ENCODE measurements at regions not wholly inside any gene's neighbourhood (a gene's known extent, or its start where the extent isn't known, plus 50 kb on each side); places are given as distances from the start of the nearest gene placed in this dataset.

DNA sequence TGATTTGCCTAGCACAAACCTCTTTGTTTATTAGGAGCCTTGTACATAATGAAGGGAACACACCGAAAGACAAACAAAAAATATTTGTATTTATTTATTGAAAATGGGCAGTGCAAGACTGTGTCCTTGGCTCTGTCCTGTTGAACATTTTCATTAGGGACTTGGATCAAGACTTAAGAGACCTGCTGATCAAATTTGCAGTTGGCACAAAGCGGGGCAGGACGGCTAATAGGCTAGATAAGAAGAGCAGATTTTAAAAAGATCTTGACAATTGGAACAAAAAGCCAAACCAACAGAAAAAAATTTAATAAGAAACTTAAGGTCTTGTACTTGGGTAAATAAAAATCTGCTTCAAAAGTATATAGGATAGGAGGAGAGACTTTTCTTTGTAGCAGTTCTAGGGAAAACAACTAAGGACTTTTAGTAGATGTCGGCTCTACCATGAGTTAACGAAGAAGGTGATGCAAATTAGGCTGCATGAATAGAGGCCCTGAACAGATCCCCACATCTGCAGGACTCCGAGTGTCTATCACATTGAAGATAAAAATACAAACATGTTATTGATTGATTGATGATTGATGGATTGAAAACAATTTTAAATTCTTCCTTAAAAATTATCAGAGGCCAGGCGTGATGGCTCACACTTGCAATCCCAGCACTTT lies 124.1 kb upstream of the SPACA1 start:
- no peak overlapping the region for H3K4me3 ChIP-seq (ENCODE audit: low read length)

DNA sequence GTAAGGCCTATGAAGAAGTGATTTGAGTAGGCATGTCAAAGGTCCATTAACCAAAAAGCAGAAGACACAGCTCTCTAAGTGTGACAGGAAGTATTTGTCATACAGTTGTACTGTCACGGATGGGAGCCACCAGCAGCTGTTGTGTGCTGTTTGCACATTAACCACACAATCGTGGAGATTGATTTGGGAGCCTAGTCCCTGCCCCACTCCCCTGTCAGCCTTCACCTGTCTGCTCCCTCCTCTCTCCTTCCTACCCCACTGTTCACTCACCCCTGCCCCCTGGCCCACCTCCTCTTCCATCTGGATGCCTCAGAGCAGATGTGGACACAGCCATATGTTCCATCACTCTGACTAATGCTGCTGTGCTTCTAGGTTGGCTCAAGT lies 124.7 kb upstream of the SPACA1 start:
- Histone ChIP-seq H3K4me1 (ENCODE audit: control insufficient read depth, insufficient read depth, low read length) (no peaks in the 10 kb centered on the region), H3K9me3 (ENCODE audit: control insufficient read depth, low read length) (no peaks in the 10 kb centered on the region), H3K27ac (ENCODE audit: low read depth, low read length) (no peak overlapping the region), H3K9ac (ENCODE audit: extremely low read depth, low read length, poor library complexity, severe bottlenecking) (no peak overlapping the region), H3K4me3 (ENCODE audit: low read length) (no peak overlapping the region), H3K36me3 (ENCODE audit: control insufficient read depth, insufficient read depth, low read length) (no peaks in the 10 kb centered on the region), H3K27me3 (ENCODE audit: control insufficient read depth, insufficient read depth, low read length, poor library complexity, severe bottlenecking) (no peaks in the 10 kb centered on the region)
- 84 to 93% methylated on average over 2 of the region's 2 CpGs for WGBS, 2 experiments (ENCODE audit: insufficient coverage in 1 of 2, insufficient read length in 1 of 2)
- Mint-ChIP-seq H3K27me3 (ENCODE audit: insufficient read depth) (no peaks in the 10 kb centered on the region), H3K9me3 (no peaks in the 10 kb centered on the region), H3K36me3 (ENCODE audit: low read depth) (no peaks in the 10 kb centered on the region), H3K4me3 (no peak overlapping the region), H3K4me1 (peaks cover 13% of the 10 kb centered on the region), H3K27ac (no peak overlapping the region)
- TF ChIP-seq, protein P1, sequence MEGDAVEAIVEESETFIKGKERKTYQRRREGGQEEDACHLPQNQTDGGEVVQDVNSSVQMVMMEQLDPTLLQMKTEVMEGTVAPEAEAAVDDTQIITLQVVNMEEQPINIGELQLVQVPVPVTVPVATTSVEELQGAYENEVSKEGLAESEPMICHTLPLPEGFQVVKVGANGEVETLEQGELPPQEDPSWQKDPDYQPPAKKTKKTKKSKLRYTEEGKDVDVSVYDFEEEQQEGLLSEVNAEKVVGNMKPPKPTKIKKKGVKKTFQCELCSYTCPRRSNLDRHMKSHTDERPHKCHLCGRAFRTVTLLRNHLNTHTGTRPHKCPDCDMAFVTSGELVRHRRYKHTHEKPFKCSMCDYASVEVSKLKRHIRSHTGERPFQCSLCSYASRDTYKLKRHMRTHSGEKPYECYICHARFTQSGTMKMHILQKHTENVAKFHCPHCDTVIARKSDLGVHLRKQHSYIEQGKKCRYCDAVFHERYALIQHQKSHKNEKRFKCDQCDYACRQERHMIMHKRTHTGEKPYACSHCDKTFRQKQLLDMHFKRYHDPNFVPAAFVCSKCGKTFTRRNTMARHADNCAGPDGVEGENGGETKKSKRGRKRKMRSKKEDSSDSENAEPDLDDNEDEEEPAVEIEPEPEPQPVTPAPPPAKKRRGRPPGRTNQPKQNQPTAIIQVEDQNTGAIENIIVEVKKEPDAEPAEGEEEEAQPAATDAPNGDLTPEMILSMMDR (conservative IDR thresholded peaks at IDR 0.05), result no peak
- DNase-seq, result no peak

More for the DNA sequence above, 124.1 kb upstream of the SPACA1 start:
- no peaks in the 10 kb centered on the region for H3K9me3 ChIP-seq (ENCODE audit: control insufficient read depth, low read length)
- H3K27me3 ChIP-seq (ENCODE audit: control insufficient read depth, insufficient read depth, low read length, poor library complexity, severe bottlenecking), result no peaks in the 10 kb centered on the region
- Mint-ChIP-seq H3K4me1 (peaks cover 12% of the 10 kb centered on the region), H3K27me3 (ENCODE audit: insufficient read depth) (no peaks in the 10 kb centered on the region), H3K27ac (no peak overlapping the region), H3K9me3 (no peaks in the 10 kb centered on the region), H3K4me3 (no peak overlapping the region), H3K36me3 (ENCODE audit: low read depth) (no peaks in the 10 kb centered on the region)
- H3K9ac ChIP-seq (ENCODE audit: extremely low read depth, low read length, poor library complexity, severe bottlenecking), result no peak overlapping the region
- no peak for DNase-seq
- WGBS, 2 experiments (ENCODE audit: insufficient coverage in 1 of 2, insufficient read length in 1 of 2), result 99 to 100% methylated on average over 4 to 7 of the region's 7 CpGs
- H3K4me1 ChIP-seq (ENCODE audit: control insufficient read depth, insufficient read depth, low read length), result no peaks in the 10 kb centered on the region
- no peak overlapping the region for H3K27ac ChIP-seq (ENCODE audit: low read depth, low read length)
- no peaks in the 10 kb centered on the region for H3K36me3 ChIP-seq (ENCODE audit: control insufficient read depth, insufficient read depth, low read length)
- TF ChIP-seq, protein P1 (conservative IDR thresholded peaks at IDR 0.05), result no peak

DNA sequence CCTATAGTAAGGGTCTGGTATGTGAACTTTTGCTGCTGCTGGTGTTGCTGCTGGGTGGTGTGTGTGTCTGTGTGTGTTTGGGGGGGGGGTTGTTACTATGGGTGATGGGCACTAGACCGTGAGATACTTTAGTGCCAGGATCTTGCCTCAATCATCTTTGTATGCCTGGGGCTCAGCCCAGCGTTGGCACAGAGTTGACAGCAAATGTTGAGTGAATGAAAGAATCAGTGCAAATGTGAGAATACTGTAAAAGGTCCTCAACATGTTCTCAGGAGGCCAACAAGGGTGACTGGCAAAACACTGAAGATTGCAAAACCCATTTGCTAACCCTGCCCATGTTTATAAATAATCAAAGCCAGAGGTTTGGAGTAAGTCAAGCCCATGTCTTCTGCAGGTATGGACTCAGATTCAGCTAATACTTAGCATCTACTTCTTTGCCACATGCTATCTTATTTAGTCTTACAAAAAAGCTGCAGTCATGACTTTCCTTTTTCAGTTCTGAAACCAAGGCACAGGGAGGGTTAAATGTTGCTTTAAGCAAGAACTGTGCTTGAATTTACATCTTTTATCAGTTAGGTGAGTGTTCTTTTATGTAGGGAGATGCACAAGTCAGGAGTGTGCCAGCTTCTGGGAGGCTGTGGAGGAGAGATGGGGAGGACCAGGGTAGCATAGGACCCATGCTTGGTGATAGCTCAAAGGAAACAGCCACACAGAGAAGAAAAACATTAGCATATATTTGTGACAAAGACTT lies 125.3 kb upstream of the SPACA1 start:
- 95 to 100% methylated on average over 1 to 2 of the region's 2 CpGs for WGBS, 2 experiments (ENCODE audit: insufficient coverage in 1 of 2, insufficient read length in 1 of 2)
- H3K9me3 ChIP-seq (ENCODE audit: control insufficient read depth, low read length), result no peaks in the 10 kb centered on the region
- Mint-ChIP-seq H3K4me1 (peaks cover 13% of the 10 kb centered on the region), H3K27me3 (ENCODE audit: insufficient read depth) (no peaks in the 10 kb centered on the region), H3K4me3 (no peak overlapping the region), H3K36me3 (ENCODE audit: low read depth) (no peaks in the 10 kb centered on the region), H3K9me3 (no peaks in the 10 kb centered on the region), H3K27ac (no peak overlapping the region)
- no peak overlapping the region for H3K9ac ChIP-seq (ENCODE audit: extremely low read depth, low read length, poor library complexity, severe bottlenecking)
- no peaks in the 10 kb centered on the region for H3K36me3 ChIP-seq (ENCODE audit: control insufficient read depth, insufficient read depth, low read length)
- no peaks in the 10 kb centered on the region for H3K4me1 ChIP-seq (ENCODE audit: control insufficient read depth, insufficient read depth, low read length)
- H3K27me3 ChIP-seq (ENCODE audit: control insufficient read depth, insufficient read depth, low read length, poor library complexity, severe bottlenecking), result no peaks in the 10 kb centered on the region
- TF ChIP-seq, protein P1 (conservative IDR thresholded peaks at IDR 0.05), result no peak
- no peak for DNase-seq
- H3K27ac ChIP-seq (ENCODE audit: low read depth, low read length), result no peak overlapping the region
- H3K4me3 ChIP-seq (ENCODE audit: low read length), result no peak overlapping the region

Data from endodermal cell (in vitro differentiated cells).